Right kidney (tissue), 1 donor: ENCODE measurements at regions not wholly inside any gene's neighbourhood (a gene's known extent, or its start where the extent isn't known, plus 50 kb on each side); places are given as distances from the start of the nearest gene placed in this dataset.
"Not testable (repeated sequence)": the region's sequence is repeated elsewhere in the genome, so short reads cannot be mapped to it uniquely, and the experiment has no call there.

Experiments
- DNase-seq: peaks from one replicate; pipeline ENCODE4 v3.0.0-alpha.2; 2016

- DNase-seq: no peak
Observed at GRCh38 chr15:81899730-81900129, 146.1 kb downstream of the MEX3B start.

DNA sequence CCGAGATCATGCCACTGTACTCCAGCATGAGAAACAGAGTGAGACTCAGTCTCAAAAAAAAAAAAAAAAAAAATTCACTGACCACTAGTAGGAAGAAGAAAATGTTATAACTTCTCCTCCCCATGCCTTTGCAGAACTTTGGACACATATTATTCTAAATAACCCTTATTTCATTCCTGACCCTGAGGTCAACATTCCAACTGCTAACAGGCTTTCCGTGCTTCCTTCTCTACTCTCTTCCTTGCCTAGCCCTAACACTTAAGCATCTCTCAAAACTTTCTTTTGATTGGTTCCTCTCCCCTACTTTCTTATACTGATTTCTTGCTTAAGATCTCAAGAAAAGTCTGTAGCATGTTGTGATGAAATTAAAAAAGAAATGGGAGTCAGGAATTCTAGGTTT is 146.8 kb downstream of the MEX3B start:
- DNase-seq: no peak

DNA sequence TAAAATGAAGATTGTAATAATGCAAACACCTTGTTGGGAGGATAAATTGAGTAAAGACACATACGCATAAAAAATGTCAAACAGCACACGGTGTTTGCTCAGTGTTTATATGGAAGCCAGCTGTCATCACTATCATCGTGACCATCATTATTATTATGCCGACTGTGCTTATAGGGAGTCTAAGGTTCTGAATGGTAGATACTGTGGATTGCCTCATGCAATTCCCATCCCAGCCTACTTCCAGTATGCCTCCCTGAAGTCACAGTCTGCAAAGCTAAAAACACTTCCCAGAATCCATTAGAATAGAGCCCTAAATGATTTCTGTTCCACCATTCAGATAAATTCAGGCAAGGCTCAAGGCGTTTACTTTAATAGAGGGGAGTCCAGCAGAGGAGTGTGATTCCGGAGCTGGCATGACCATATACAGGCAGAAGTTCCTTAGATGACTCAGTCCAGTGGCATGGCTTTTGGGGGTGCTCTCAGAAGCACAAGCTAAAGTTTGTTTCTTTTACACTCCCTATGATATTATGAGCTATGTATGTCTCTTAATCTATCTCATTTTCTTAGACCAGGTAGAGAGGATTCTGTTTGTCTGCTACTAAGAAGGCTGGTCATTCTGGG is 148.7 kb downstream of the MEX3B start:
- DNase-seq: no peak

- DNase-seq: no peak
Observed at GRCh38 chr15:81896356-81896755, 149.5 kb downstream of the MEX3B start.

GRCh38 chr15:81895723-81896122 is 150.1 kb downstream of the MEX3B start:
- no peak for DNase-seq

- no peak for DNase-seq
Observed at GRCh38 chr15:81894061-81894460, 151.8 kb downstream of the MEX3B start.

GRCh38 chr15:81893182-81893835 is 152.5 kb downstream of the MEX3B start:
- no peak for DNase-seq

GRCh38 chr15:81890496-81890895 is 155.3 kb downstream of the MEX3B start:
- no peak for DNase-seq

GRCh38 chr15:81889485-81889881 is 156.3 kb downstream of the MEX3B start:
- no peak for DNase-seq

DNA sequence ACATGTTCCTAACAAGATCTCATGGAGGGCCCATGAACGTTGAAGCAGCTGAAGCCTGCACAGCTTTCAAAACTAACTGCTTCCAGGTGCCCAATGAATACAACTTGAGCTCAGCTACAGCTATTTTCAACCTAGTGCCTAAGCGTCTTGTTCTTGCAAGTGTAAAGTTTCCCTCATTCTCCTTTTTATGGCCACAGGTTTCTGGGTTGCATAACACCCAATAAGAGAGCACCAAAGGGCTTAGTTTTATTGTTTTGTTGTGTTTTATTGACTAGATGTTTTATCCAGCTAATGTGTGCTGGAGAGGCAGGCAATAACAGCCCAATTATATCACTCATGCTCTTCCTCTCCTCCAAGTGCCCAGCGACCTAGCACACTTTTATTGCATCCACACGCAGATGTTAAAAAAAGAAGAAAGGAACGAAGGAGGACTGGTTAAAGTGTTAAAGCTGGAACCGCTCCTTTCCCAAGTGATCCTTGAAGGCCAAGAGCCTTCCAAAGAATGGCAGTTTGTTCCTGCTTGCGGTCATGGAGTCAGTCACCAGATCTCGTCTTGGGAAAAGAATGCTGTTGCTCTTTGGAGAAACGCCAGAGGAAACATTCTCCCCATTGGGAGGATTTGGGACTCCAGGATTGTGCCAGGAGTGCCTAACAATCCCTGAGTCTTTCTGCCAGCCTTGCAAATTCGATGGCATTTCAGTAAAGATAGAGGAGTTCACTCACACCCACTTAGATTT is 156.9 kb downstream of the MEX3B start:
- DNase-seq: no peak

GRCh38 chr15:81887912-81888311 is 157.9 kb downstream of the MEX3B start:
- DNase-seq: no peak

DNA sequence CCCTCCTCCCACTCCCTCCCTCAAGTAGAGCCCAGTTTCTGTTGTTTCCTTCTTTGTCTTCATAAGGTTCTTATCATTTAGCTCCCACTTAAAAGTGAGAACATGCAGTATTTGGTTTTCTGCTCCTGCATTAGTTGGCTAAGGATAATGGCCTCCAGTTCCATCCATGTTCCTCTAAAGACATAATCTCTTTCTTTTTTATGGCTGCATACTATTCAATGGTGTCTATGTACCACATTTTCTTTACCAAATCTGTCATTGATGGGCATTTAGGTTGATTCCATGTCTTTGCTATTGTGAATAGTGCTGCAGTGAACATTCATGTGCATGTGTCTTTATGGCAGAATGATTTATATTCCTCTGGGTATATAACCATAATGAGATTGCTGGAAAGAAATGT is 158.6 kb downstream of the MEX3B start:
- DNase-seq: not testable (repeated sequence)

DNA sequence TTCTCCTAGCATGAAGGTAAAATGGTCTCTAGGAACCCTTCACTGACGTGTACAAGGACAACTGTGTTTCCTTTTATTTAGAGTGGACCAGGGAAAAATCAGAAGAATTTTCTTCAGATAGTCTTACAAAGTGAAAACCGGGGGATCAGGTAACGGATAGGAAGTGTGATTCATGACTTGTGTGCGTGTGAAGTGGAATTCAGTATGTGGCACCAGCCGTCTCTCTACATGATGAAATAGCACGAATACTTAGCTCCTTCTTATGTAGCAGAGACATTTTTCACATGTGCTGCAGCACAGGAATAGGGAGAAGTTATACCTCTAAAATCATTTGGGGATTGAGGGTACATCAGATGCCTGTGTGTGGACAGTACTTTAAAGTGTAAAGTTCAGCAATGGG is 159.2 kb downstream of the MEX3B start:
- DNase-seq: no peak

DNA sequence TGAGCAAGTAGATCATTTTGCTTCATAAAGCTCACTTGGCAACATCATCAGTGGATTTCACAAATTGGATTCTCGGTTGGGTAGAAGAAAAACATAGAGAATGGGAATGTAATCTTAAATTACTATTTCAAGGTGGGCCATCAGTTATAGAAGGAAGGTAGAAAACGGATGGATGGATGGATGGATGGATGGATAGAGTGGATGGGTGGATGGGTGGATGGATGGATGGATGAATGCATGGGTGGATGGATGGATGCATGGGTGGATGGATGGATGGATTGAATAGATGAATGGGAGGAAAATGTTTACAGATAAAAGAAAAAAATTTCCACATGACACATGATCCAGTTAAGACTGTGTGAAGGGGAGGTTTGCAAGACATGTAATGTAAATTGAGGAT is 159.7 kb downstream of the MEX3B start:
- DNase-seq: no peak

DNA sequence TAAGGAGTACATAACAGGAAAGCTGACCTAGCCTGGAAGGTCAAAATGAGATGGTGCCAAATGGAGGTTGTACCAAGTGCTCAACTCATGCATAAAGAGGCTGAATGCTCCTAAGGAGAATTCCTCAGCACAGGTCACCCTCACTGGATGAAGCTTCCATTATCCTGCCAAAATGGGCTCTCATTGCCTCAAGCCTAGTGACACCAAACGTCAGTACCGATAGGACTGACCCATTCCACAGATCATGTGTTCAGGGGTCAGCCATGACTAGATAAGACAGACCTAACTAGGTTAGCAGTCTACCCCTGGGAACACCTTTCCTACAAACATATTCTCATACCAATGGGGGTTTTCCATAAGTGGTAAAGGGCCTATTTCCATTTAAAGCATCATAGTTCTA is 160.7 kb downstream of the MEX3B start:
- DNase-seq: no peak

DNA sequence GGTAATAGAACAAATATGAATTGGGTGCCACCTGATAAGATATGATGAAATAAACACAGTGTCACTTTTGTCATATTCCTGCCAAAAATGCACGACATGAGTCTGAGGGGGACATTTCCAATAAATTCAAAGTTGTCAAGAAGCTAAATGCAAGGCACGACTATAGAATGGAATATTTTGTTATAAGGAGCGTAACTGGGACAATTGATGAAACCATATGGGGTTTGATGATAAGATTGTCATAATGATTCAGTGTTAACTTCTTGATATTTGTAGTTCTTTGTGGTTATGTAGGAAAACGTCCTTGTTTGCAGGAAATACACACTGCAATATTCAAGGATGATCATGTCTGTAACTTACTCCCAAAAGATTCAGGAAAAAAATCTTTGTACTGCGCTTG is 163.3 kb downstream of the MEX3B start:
- DNase-seq: no peak

DNA sequence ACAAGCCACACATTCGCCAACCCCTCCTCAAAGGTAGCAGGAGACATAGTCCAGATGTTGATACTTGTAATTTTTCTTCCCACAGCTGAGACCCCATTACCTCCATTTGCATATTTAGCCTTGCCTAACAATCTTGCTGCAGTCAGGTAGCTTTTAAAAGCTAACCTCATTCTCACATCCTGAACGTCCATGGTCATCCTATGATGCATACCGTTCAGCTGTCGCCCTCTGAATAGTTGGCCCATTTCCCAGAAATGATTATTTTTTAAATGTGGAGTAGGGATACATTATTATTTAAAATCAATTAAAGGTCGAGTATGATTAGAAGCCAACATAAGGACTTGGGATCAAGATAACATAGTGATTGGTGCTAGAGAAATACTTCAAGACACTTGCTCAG is 165.0 kb downstream of the MEX3B start:
- no peak for DNase-seq

DNA sequence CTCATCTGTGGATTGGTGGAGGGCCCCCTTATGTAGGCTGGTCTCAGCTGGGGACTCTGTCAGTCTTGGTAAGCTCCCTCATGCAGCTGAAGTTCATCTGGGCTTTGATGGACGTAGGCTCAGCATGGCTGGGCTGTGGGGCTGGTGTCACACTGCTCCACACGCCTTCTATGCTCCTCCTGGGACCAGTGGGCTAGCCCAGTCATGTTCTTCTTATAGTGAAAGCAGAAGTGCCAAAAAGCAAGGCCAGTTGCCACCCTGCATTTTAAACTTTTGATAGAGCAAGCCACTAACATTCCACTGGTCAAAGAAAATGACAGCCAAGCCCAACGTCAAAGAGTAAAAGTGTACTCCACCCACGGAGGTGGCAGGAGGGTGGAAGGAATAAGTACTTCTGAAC is 165.5 kb downstream of the MEX3B start:
- DNase-seq: no peak

- not testable (repeated sequence) for DNase-seq
Observed at GRCh38 chr15:81875717-81876116, 170.1 kb downstream of the MEX3B start.

DNA sequence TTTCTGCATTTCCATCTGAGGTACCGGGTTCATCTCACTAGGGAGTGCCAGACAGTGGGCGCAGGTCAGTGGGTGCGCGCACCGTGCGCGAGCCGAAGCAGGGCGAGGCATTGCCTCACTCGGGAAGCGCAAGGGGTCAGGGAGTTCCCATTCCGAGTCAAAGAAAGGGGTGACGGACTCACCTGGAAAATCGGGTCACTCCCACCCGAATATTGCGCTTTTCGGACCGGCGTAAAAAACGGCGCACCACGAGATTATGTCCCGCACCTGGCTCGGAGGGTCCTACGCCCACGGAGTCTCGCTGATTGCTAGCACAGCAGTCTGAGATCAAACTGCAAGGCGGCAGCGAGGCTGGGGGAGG is 175.1 kb downstream of the MEX3B start:
- not testable (repeated sequence) for DNase-seq

DNA sequence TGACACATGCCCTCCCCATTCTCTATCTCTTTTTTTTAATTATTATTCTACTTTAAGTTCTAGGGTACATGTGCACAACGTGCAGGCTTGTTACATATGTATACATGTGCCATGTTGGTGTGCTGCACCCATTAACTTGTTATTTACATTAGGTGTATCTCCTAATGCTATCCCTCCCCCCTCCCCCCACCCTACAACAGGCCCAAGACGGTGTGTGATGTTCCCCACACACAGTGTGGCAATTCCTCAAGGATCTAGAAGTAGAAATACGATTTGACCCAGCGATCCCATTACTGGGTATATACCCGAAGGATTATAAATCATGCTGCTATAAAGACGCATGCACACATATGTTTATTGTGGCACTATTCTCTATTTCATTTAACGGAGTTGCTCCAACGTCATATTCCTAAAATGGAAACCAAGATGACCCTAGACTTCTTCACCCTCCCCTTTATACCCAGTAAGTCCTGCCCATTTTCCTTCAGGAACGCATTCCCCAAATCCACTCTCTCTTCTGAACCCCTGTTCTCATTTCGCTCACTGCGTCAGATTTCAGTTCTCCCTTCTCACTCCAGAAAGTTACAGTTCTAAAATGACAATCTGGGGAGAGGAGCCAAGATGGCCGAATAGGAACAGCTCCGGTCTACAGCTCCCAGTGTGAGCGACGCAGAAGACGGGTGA is 175.6 kb downstream of the MEX3B start:
- not testable (repeated sequence) for DNase-seq

DNA sequence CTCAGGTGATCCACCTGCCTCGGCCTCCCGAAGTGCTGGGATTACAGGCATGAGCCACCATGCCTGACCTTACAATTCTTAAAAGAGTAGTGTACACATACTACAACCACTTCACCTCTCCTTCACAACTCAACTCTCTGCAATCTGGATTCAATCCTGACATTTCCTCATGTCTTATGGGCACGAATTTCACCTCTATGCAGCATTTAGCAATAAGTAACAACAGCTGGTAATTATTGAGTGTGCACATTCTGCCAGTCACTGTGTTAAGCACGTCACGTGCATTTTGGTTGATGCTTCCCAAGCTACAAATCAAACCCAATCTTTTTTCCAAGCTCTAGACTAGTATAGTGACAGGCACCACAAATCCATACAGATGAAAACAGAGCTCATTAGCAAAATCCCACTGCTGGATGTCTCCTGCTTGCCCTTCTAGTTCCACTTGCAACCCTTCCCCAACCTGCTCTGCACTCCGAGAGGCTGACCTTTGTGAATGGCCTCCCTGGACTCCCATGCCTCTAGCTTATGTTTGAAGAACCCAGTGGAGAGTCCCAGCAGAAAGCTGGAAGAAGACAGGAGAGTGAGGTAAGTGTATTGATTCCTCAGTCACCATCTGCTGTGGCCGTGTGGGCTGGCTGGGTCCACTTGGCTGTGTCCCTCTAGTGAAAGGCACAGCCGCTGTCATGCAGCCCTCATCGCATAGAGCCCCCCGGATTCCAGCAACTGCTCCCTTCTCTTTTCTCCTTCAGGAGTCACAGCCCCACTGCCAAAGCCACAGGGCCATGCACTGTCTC is 176.5 kb downstream of the MEX3B start:
- no peak for DNase-seq
